Stomach (tissue), 4 donors: ENCODE measurements at regions not wholly inside any gene's neighbourhood (a gene's known extent, or its start where the extent isn't known, plus 50 kb on each side); places are given as distances from the start of the nearest gene placed in this dataset.

ENCODE experiments used
- EP300 ChIP-seq: sonication (generic); formaldehyde crosslinking; IDR thresholded peaks from one replicate; pipeline ENCODE4 v1.6.1; 2017; ENCODE audit warnings: antibody characterized with exemption
- POLR2AphosphoS5 ChIP-seq, 3 donors: sonication (generic); formaldehyde crosslinking; IDR thresholded peaks; one replicate each; pipeline ENCODE4 v1.6.1; 2016; ENCODE audit warnings: antibody characterized with exemption in 3 of 3
- TF ChIP-seq, protein P1 (sequence below), 7 experiments: fragments of 450-650 bp in 4 of 7; fragments of 200-600 bp in 3 of 7; sonication (generic) in 3 of 7; IDR thresholded peaks; one replicate each; pipeline ENCODE4 v1.5.1; 2016 to 2019; ENCODE audit warnings: antibody characterized with exemption in 7 of 7, control low read depth in 2 of 7, mild to moderate bottlenecking in 1 of 7

DNA sequence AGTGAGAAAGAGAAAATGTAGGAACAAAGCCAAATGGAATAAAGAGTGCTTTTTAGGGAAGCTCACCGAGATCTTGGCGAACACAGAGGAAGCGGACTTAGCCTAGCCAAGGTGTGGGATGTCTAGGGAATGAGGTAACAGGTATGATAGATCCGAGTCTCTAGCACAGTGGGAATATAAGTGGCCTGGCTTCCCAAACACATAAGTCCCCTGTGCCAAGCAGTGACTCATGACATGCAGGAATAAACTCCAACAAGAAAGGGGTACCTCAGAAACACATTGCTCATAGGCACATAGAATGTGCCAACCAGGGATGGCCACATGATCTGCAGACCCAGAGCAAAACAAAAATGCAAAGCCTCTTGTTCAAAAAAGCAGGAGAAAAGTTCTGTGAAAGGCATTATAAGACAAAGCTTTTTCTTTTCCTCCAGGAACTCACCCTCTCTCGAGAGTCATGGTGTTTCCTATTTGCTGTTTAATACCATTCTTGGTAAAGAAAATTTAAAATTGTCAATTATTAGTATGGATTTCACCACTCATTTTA is 542.5 kb downstream of the GATA3 start:
- TF ChIP-seq, protein P1, sequence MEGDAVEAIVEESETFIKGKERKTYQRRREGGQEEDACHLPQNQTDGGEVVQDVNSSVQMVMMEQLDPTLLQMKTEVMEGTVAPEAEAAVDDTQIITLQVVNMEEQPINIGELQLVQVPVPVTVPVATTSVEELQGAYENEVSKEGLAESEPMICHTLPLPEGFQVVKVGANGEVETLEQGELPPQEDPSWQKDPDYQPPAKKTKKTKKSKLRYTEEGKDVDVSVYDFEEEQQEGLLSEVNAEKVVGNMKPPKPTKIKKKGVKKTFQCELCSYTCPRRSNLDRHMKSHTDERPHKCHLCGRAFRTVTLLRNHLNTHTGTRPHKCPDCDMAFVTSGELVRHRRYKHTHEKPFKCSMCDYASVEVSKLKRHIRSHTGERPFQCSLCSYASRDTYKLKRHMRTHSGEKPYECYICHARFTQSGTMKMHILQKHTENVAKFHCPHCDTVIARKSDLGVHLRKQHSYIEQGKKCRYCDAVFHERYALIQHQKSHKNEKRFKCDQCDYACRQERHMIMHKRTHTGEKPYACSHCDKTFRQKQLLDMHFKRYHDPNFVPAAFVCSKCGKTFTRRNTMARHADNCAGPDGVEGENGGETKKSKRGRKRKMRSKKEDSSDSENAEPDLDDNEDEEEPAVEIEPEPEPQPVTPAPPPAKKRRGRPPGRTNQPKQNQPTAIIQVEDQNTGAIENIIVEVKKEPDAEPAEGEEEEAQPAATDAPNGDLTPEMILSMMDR (IDR thresholded peaks at IDR 0.05), result no peak
- TF ChIP-seq EP300, result no peak
- no peak for TF ChIP-seq POLR2AphosphoS5 (IDR thresholded peaks at IDR 0.05)
